ENCODE measurements at regions not wholly inside any gene's neighbourhood (a gene's known extent, or its start where the extent isn't known, plus 50 kb on each side); places are given as distances from the start of the nearest gene placed in this dataset.

DNA sequence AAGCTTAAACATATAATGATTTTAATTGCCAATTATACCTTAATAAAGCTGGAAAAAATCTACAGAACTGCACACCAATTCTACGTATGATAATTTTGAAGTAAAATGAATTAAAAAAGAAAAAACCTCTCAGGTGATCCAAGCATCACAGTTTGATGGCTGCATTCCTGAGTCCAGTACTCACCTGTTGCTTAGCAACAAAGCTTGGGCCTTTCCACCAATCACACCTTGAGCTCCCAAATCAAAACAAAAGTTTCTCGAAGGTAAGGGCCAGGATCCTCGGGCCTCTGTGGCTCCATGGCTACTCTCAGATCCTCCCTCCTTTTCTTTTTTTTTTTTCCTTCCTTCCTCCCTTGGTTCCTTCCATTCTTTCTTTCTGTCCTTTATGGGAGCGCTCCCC lies 137.2 kb upstream of the PCBD1 start:
- no peak for DNase-seq

DNA sequence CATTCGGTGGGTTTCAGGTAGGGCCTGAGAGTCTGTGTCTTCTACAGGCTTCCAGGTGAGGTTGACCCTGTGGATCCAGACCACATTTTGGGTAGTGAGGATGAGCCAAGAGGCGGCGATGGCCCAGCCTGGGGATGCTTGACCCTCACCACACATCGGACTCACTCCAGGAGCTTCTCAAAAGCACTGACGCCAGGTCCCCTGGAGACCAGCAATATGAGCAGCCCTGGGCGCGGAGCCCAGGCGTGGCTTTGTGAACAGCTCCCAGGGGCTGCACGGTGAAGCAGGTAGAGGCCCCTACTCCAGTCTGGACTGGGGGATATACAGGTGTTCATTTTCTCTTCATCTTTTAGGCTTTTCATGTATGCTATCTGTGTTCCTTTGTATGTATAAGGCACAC lies 139.7 kb upstream of the PCBD1 start:
- no peak for DNase-seq

DNA sequence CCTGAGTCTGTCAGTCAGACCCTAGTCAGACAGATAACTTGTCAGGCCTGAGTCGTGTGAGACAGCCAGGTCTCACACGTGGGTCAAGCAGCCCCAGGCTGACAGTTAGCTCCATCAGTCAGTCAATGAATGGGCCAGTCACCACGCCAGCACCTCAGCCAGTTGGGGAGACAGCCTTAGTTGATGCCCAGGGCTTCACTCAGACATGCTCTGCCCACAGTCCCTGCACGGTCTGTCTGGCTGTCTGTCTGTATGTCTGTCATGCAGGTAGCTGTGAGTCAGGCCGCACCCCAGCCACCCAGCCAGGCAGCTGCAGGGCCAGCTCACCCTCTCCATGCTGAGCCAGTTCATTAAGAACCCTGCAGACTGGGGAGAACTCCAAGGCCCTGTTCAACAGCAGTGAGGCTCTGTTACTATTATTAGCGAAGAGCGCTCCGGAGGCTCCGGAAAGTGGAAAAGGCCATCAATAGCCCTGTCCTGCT lies 141.1 kb upstream of the PCBD1 start:
- no peak for DNase-seq

DNA sequence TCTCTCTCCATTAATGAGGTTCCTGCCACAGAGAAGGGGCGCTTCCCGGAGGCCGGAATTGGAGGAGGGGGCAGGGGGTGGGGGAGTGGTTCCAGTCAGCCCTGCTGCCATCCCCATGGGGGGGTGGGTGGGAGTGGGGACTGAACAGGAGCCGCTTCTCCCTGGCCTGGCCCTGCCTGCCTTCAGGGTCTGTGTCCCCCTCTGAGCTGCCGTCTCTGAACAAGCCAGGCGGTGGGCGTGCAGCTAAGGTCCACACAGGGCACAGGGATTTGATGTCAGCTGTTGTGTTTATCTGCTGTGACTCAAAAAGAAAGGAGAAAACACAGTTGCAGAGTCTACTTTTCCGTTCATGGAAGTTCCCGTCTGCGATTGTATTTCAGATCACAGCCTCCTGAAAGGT lies 141.5 kb upstream of the PCBD1 start:
- DNase-seq: no peak

DNA sequence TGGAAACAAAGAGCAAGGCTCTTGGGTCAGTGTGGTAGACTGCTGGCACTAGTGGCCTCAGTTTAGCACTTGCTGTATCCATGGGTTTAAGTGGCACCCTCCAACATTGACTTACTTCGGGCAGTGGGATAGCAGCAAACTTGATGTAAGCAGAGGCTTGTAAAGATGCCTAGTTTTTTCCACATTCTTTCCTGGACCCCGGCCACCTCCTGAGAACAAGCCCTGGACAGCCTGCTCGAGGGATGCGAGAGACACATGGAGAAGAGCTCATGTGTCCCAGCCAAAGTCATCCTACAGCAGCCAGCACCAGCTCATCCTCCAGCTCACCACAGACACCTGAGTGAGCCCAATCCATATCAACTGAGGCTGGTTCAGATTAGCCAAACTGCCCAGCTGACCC lies 142.7 kb upstream of the PCBD1 start:
- no peak for DNase-seq

DNA sequence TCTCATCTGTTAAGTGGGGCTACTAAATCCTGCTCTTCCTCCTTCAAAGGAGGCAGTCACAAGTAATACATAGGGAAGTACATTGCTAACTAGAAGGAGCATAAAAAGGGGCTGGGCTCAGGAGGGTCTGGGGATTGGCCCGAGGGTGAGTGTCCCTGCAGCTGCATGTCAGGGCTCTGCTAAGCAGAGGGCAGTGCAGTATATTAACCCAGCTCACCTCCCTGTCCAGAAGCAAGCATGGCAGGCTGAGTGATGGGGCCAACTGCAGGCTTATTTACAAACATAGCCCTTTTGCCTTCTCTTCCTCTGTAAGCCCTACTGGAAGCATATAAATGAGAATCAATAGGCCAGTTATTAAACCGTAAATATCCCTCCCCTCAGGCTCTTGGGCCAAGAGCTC lies 143.2 kb upstream of the PCBD1 start:
- no peak for DNase-seq

DNA sequence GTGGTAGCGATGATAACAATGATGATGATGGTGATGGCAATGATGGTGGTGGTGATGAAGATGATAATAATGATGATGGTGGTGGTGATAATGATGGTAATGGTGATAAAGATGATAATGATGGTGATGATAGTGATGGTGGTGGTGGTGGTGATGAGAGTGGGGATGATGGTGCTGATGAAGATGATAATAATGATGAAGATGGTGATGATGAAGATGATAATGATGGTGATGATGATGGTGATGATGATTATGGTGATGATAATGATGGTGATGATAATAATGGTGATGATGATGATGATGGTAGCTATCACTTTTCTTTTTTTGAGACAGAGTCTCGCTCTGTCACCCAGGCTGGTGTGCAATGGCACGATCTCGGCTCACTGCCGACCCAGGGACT lies 144.5 kb upstream of the PCBD1 start:
- DNase-seq: no peak

DNA sequence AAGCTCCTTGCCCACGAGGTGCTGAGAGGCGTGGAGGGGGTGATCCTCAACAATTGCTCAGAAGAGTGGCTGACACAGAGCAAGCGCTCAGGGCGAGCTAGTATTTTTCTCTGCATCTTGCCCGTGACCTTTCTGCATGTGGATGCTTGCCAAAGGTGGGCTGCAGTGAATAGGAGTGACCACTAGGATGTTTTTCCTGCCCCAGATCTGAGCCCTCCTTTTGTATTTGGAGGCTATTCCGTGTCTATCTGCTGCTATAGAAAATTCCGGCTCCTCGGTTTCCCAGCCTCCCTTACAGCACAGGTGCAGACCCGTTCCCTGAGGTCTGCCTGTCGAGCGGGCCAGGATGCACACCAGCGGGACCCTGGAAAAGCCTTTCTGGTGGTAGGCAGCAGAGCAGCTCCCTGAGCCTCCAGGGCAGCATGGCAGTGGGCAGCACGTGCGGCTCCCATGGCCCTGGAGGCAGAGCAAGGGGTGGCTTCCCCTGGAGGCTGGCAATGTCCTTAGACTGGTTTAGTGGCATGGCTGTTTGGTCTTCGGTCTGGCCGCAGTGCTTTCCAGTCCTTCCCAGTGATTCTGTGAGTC lies 145.1 kb upstream of the PCBD1 start:
- DNase-seq: no peak

DNA sequence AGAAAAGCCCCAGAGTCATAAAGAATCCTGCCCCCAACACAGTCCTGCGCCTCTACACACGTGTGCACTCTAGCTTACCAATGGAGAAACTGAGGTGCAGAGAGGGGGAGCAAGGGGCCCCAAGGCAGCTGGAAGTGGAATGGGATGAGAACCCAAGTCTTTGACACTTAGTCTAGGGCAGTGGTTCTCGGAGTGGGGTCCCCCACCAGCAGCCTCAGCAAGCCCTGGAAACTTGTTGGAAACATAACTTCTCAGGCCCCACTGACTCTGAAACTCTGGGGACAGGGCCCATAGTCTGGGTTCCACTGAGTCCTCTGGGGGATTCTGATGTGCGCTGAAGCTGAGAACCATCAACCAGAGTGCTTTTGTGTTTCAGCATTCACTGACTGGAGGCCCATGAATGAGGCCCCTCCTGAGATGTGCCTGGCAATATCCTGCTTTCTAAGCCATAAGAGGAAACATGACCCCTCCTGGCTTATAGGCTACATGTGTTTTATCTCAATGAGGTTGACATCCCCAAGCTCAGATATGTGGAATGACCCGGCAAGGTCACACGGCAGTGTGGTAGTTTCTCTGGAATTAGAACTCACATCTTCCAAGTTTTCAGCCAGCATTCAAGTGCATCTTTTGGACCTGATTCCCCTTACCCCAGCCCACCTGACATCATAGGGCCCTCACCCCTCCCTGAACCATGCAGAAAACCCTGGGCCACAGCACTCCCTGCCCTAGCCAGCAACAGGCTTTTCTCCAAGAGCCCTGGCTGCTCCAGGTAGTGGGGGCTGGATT lies 147.3 kb upstream of the PCBD1 start:
- DNase-seq: no peak

DNA sequence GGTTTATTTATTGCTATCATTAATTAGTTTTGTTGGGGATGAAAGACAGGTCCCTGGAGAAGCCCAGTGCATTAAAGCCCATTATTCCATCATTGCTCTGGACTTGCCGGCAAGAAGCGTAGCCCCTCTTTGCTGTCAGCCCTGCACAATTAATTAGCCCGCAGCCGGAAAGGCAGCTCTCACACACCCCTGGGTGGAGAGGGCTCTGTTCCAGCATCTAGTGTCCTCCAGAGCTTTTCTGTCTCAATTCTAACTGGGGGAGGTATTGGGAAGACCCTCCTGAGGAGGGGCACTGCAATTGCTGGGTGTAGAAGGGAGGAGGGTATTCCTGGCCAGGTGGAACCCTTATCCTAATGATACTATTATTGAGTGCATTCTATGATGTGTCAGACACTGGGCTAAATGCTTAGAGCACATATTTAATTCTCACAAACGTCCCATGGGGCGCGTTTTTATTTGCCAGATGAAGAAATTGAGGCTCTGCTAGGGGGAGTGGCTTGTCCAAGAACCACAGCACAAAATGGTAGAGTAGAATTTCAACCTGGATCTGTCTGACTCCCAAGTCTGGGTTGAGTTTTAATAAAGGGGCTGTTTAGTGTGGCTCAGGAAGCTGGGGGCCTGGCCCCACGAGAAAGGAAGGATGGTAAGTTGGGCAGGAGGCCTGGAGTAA lies 148.1 kb upstream of the PCBD1 start:
- DNase-seq: no peak

DNA sequence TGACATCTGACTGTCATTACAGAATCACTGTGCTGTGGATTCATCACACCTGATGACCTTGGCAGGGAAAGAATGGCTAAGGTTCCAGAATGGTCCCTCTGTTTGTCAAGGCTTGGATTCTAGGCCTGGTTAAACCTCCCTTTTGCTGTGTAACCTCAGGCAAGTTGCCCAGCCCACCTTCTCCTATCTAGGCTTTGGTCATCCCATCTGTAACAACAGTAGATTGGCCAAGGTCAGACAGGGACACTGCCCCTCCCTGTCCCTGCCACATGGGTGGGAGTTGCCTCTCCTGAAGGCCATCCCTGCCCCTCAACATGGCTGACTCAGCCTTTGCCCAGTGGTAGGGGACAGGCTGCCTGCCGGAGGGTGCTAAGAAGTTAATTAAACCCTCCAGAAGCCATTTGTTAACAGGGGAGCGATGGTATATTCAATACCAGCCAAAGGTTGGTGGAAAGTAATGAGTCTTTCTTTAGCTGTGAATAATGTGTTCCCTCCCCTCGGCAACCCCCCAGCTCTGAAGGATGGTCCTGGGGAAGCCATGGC lies 149.8 kb upstream of the PCBD1 start:
- no peak for DNase-seq

DNA sequence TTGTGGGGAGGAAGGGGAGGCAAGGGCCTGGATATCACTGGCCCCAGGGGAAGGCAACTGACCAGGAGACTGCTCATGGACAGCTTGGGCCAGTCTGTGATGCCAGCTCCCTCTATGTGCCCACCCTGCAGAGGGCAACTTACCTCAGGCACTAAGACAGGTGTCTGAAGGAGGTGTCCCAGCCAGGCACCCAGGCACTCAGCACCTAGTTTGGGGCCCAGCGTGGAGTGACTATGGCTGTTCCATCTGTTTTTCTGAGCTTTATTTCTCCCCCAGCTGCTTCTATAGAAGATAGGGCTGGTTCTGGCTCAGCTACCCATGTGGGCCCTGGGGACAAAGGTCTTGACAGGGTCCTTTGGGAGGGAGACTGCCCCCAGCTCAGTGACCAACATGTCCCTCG lies 150.6 kb upstream of the PCBD1 start:
- DNase-seq: no peak

DNA sequence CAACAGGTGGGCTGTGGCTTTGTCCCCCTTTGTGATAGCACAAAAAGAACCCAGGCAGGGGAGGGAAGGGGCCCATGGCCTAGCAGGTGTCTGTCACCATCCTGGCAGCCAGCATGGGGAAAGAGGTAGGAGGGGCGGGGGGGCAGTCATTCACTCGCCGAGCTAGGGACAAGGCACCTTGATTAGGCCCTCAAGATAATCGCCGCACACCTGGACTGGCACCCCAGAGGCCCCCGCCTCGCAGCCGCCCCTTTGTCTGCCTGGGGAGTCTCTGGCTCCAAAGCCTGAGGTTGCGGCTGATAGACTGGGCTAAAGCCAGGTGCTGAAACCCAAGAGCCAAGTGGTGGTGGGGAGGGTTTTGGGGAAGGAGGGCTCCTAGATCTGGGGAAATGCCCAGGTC lies 151.2 kb upstream of the PCBD1 start:
- DNase-seq: no peak

DNA sequence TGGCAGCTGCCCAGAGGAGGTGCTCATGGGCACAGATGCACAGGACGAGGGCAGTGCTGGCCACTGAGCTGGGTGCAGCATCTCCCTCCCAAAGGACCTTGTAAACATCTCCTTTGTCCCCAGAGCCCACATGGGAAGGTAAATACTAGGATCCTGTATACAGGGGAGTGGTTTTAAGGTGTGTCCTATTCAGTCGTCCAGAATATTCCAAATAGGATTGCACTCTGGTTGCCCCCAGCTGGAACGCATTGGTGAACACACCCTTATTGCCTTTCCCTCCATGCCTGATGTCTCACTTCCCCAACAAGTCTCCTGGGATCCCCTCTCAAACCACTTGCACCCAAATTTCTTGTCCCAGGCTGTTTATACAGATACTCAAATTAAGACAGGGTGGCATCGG lies 152.0 kb upstream of the PCBD1 start:
- no peak for DNase-seq

DNA sequence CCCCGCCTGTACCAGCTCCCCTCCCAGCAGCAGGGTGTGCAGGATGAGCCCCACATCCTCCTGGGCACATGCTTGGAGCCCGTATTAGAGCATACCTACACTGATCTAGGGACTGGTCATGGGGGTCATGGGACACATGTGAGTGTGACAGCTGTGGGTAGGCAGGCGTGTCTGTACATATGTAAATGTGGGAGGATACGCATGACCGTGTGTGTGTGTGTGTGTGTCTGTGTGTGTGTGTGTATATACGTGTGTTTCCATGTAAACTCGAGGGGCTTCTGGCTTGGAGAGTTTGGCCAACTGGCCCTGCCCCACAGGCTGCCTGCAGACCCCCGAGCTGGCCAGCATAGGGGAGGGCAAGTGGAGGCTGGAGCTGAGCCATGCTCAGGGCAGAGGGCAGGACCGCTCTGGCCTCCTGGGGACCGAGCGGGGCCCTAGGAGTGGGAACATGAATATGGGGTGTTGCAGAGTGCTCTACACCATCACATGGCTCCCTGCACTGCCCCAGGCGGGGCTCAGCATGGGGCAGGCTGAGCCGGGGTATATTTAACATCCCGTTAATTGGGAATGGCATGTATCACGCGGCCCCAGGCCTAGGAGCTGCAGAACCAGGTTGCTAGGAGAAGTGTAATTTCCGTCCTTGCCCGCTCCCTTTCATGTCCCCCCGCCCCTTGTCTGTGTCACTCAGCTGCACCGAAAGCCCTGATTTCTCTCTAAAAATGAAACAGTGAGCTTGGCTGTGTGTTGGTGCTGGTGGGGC lies 152.7 kb upstream of the PCBD1 start:
- DNase-seq: no peak

DNA sequence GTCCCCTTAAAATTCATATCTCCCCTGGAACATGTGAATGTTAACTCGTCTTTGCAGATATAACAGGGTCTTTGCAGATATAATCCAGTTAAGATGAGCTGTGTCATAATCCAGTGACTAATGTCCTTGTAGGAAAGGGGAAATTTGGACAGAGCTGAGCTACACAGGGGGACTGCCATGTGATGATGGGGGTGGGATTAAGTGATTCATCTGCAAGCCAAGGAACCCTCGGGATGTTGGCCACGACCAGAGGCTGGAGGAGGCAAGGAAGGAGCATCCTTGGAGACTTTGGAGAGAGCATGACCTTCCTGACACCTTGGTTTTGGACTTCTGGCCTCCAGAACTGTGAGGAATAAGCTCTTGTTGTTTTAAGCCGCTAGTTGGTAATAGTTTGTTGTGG lies 153.9 kb upstream of the PCBD1 start:
- no peak for DNase-seq

DNA sequence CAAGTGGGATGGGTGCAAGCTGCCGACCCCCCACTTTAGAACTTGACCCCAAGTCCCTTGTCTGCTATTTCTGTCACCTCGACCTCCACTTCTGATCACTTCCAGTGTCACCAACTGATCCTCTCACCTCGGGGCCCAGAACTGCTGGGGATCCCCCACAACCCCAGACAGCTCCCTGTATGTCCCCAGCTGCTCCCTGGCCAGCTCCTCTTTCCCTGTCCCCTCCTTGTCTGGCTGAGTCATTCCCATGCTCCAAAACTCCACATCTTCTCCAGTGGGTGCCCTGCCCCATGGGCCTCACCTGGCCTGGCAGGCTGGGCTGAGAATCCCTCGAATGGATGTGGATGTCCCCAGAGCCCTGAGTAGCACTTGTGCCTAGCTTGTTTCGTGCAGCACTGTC lies 154.3 kb upstream of the PCBD1 start:
- no peak for DNase-seq

DNA sequence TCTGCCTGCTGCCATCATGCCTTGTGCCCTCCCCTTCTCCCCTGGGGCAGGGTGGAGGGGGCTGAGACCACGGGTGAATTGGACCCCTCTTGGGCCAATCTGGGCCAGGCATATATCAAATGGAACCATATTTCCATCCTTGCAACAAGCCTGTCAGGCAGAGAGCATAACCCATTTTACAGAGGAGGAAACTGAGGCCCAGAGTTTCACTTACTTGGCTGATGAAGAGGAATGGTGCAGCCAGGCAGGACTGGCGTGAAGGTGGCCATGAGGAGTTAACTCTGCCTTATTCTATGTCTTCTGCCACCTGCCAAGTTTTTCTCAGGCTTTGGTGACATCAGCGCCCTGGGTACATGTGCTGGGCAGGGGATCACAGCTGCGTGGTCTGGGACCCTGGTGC lies 155.5 kb upstream of the PCBD1 start:
- DNase-seq: no peak

DNA sequence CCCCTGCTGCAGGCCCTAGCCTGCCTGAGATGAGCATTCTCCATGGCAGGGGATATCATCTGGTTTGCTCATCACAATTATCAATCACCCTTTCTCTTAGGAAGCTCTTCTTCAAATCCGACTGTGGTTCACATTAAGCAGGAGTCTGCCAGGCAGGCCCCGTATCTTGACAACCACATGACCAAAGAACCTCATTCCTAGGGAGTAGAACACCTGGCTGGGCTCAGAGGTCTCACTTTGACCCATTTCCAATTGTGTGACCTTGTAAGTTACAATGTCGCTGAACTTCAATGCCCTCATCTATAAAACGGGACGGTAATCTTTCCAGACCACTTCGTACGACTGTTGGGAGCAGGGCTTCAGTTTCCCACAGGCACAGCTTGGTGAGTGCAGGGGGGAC lies 156.4 kb upstream of the PCBD1 start:
- no peak for DNase-seq

DNA sequence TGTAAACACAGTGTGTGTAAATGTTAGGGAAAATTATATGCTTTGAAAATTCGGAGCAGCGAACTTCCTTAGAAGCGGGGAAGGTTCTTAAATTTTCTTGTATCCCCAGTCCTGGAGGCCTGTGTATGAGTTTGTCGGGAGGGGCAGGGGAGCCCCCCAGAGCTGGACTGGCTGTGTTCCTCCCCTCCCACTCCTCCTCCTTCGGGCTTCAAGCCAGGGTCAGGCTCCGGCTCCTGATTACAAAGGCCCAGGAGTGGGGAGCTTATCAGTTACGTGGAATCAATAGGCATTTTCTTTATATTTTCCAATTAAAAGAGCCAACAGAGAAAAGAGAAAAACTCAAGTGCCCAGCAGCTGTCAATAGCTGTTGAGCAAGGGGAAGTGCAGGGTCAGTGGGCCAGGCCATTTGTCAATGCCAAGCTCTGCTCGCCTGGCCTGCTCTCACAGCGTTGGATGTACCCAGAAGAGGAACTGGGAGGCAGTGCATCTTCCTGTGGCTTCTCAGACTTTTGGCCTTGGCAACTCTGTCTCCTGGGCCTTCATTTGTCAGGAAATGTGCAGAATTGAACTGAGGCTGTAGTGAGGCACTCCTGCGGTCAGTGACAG lies 156.9 kb upstream of the PCBD1 start:
- no peak for DNase-seq

DNA sequence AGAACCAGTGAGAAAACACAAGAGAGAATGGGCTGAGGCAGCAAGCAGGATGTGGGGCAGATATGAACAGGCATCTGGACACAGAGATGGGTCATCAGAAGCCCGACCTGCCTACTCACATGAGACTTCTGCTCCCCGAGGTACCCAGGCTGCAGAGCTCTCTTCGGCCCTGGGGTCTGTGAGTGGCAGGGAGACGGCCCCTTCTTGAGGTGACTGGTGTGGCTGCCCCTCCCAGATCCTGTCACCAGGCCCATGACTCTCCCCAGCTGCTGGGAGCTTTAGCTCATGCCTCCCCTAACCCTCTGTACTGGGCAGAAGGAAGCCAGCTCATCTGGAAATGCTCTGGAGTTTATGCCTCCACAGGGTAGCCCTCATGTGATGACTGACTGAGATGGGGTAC lies 157.6 kb upstream of the PCBD1 start:
- no peak for DNase-seq

DNA sequence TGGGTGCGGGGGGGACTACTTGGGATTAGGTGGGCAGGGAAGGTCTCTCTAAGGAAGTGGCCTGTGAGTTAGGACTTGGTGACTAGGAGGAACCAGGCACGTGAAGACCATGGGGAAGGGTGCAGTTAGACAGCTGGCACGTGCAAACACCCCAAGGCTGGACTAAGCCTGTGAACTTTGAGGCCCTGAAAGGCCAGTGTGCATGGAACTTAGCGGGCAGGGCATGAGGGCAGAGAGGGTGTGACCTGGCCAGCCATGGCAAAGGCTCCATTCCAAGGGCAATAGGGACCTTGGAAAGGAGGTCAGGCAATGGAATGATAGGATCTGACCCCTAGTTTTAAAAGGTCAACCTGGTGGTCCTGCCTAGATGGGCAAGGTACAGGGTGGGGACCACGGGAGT lies 158.4 kb upstream of the PCBD1 start:
- DNase-seq: no peak

Measured in stimulated activated CD4-positive, alpha-beta T cell treated with anti-CD3 and anti-CD28 coated beads, Interleukin-1b, Interleukin-23, amount 100 ng/mL, for 48 hours (primary cell).